ENCODE measurements at regions not wholly inside any gene's neighbourhood (a gene's known extent, or its start where the extent isn't known, plus 50 kb on each side); places are given as distances from the start of the nearest gene placed in this dataset.

DNA sequence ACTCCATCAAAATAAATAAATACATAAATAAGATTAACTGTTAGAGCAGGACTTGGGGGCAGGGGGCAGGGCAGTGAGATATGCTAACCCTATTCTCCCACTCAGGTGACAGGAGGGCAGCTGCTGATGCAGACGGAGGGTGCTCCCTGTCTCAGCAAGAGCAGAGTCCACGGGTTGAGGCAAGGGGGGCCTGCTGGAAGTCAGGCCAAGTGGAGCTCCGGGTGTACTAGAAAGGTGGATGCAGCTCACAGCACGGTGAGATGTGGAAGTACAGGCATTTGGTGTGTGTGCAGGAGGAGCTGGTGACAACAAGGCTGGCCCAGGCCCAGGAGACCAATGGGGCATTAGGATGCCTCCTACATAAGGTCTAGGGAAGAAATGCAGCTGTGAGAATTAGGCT lies 467.3 kb upstream of the B3GAT1 start:
- no peak for DNase-seq
- Mint-ChIP-seq H3K4me3 (peak overlapping the region in 1 of 2 experiments; percentile 4; a peak in 1 of 5 replicates), H3K27me3 (ENCODE audit: low read depth) (peaks cover 1% of the 10 kb centered on the region), H3K27ac (no peak overlapping the region), H3K36me3 (ENCODE audit: insufficient read depth in 1 of 3, low read depth in 3 of 3) (no peaks in the 10 kb centered on the region), H3K9me3 (no peaks in the 10 kb centered on the region), H3K4me1 (peaks cover 10 to 11% of the 10 kb centered on the region in 2 experiments)
- H3K4me1 ChIP-seq (ENCODE audit: insufficient read depth, low read length), result no peaks in the 10 kb centered on the region
- no peak overlapping the region for H3K56ac ChIP-seq (ENCODE audit: insufficient read length, low read depth, low read length)
- no peak overlapping the region for H2BK5ac ChIP-seq (ENCODE audit: insufficient read length, low read length)
- H4K91ac ChIP-seq (ENCODE audit: insufficient read length, low read depth, low read length), result no peak overlapping the region
- H3K9me3 ChIP-seq (ENCODE audit: control insufficient read depth, low read depth, low read length), result no peaks in the 10 kb centered on the region
- H3K23ac ChIP-seq (ENCODE audit: insufficient read length, low read depth, low read length), result no peak overlapping the region
- H3K4ac ChIP-seq (ENCODE audit: low read depth, low read length), result no peak overlapping the region
- no peaks in the 10 kb centered on the region for H3K27me3 ChIP-seq (ENCODE audit: insufficient read depth, low read length)
- H2BK12ac ChIP-seq (ENCODE audit: insufficient read length, low read depth, low read length), result no peak overlapping the region
- H3K14ac ChIP-seq (ENCODE audit: insufficient read depth, low read length), result no peak overlapping the region
- TF ChIP-seq, protein P1, sequence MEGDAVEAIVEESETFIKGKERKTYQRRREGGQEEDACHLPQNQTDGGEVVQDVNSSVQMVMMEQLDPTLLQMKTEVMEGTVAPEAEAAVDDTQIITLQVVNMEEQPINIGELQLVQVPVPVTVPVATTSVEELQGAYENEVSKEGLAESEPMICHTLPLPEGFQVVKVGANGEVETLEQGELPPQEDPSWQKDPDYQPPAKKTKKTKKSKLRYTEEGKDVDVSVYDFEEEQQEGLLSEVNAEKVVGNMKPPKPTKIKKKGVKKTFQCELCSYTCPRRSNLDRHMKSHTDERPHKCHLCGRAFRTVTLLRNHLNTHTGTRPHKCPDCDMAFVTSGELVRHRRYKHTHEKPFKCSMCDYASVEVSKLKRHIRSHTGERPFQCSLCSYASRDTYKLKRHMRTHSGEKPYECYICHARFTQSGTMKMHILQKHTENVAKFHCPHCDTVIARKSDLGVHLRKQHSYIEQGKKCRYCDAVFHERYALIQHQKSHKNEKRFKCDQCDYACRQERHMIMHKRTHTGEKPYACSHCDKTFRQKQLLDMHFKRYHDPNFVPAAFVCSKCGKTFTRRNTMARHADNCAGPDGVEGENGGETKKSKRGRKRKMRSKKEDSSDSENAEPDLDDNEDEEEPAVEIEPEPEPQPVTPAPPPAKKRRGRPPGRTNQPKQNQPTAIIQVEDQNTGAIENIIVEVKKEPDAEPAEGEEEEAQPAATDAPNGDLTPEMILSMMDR (conservative IDR thresholded peaks at IDR 0.05), result no peak
- no peak overlapping the region for H2AFZ ChIP-seq (ENCODE audit: low read length)
- no peak overlapping the region for H3K4me2 ChIP-seq (ENCODE audit: insufficient read depth, insufficient read length, low read length)
- H3K9ac ChIP-seq (ENCODE audit: extremely low read depth, insufficient read length, low read length), result no peak overlapping the region
- H2BK120ac ChIP-seq (ENCODE audit: low read depth, low read length, poor library complexity, severe bottlenecking), result no peak overlapping the region
- no peak overlapping the region for H3K18ac ChIP-seq (ENCODE audit: insufficient read length, low read depth, low read length)
- no peak overlapping the region for H4K8ac ChIP-seq (replicated peaks; ENCODE audit: insufficient read length, low read depth, low read length)
- H2BK15ac ChIP-seq (ENCODE audit: low read depth, low read length), result no peak overlapping the region
- no peaks in the 10 kb centered on the region for H3K23me2 ChIP-seq (ENCODE audit: insufficient read length, low read depth, low read length, poor library complexity, severe bottlenecking)
- WGBS (ENCODE audit: extremely low coverage, insufficient read length, low lambda C conversion rate), result no CpG with 5 or more reads among the region's 4 CpGs
- H2BK20ac ChIP-seq (ENCODE audit: low read depth, low read length, poor library complexity, severe bottlenecking), result no peak overlapping the region
- no peak overlapping the region for H4K5ac ChIP-seq (ENCODE audit: insufficient read length, low read depth, low read length)
- H3K27ac ChIP-seq (ENCODE audit: insufficient read length, low read depth, low read length), result no peak overlapping the region
- H4K20me1 ChIP-seq (ENCODE audit: control insufficient read depth, insufficient read depth, insufficient read length), result no peaks in the 10 kb centered on the region
- H2AK5ac ChIP-seq (ENCODE audit: insufficient read length, low read length), result no peak overlapping the region
- H3K79me1 ChIP-seq (ENCODE audit: insufficient read depth, low read depth, low read length, poor library complexity, severe bottlenecking), result no peaks in the 10 kb centered on the region
- no peaks in the 10 kb centered on the region for H3K79me2 ChIP-seq (ENCODE audit: insufficient read depth, low read length)
- no peak overlapping the region for H3T11ph ChIP-seq (ENCODE audit: low read length)
